GM12892 (cell line): ENCODE measurements at regions not wholly inside any gene's neighbourhood (a gene's known extent, or its start where the extent isn't known, plus 50 kb on each side); places are given as distances from the start of the nearest gene placed in this dataset.

Experiments
- DNase-seq: peaks from one replicate; pipeline ENCODE4 v3.0.0; 2011; ENCODE audit not compliant: insufficient read length
- FAIRE-seq: peaks from 2 replicates; lab custom pipeline; 2011; peaks lifted over from hg19 to GRCh38; lab: Jason Lieb, UNC
- POLR2A ChIP-seq: IDR thresholded peaks from 2 replicates; pipeline ENCODE4 v1.6.1; 2011; ENCODE audit warnings: low read depth, low read length, control low read depth
- POLR2AphosphoS5 ChIP-seq: IDR thresholded peaks from 2 replicates; pipeline ENCODE4 v1.6.1; 2011; ENCODE audit warnings: low read depth, low read length, control low read depth
- TAF1 ChIP-seq: IDR thresholded peaks from 2 replicates; pipeline ENCODE4 v1.6.1; 2011; ENCODE audit warnings: low read depth, mild to moderate bottlenecking, control low read depth, low read length, borderline replicate concordance

DNA sequence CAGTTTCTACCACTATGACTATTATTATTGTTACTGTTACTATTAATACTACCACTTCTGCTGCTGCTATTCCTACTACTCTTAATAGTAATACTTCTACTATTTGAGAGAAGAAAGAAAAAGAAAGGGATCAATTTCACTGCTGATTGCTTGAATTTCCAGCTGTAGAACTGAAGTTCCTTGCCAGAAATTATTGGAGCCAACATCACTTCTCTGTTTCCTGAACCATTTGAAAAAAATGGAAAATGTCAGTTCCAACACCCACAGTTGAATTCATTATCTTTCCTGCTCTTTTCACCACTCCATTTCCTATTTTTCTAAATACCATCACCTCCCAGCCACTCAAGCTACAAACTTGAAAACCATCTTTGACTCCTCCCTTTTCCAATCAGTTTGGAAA lies 54.1 kb upstream of the PIK3C2G start:
- DNase-seq (no peak), FAIRE-seq (no peak)
- TF ChIP-seq TAF1: no peak

GRCh38 chr12:18206198-18206597 lies 55.1 kb upstream of the PIK3C2G start:
- TF ChIP-seq POLR2A (no peak), TAF1 (no peak), POLR2AphosphoS5 (no peak)
- no peak for FAIRE-seq
- DNase-seq: no peak

DNA sequence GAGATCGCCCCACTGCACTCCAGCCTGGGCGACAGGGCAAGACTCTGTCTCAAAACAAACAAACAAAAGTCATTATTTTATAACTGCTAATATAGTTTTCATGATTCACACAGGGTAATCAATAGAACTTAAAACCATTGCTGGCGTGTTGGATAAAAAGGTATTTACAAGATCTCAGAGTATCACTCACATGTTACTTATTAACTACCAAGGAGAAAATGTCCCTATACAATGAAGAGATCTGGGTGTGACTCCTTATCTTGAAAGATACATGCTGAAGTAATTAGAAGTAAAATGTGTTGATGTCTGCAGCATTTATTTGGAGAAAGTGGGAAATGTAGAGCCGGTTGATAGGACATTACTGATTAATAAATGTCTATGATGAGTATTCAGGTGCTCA lies 57.3 kb upstream of the PIK3C2G start:
- no peak for TF ChIP-seq TAF1
- TF ChIP-seq POLR2AphosphoS5: no peak
- no peak for TF ChIP-seq POLR2A
- FAIRE-seq (no peak), DNase-seq (no peak)

- no peak for TF ChIP-seq TAF1
- no peak for TF ChIP-seq POLR2A
- no peak for TF ChIP-seq POLR2AphosphoS5
- DNase-seq (no peak), FAIRE-seq (no peak)
These were observed 69.2 kb upstream of the PIK3C2G start for GRCh38 chr12:18192119-18192518.

GRCh38 chr12:18183141-18183540 lies 78.2 kb upstream of the PIK3C2G start:
- TF ChIP-seq TAF1 (no peak), POLR2AphosphoS5 (no peak), POLR2A (no peak)
- no peak for DNase-seq
- no peak for FAIRE-seq

- DNase-seq (no peak), FAIRE-seq (no peak)
- TF ChIP-seq POLR2AphosphoS5 (no peak), POLR2A (no peak), TAF1 (no peak)
These were observed 81.6 kb upstream of the RERGL start for GRCh38 chr12:18171571-18171970.

GRCh38 chr12:18168016-18168415 lies 78.0 kb upstream of the RERGL start:
- TF ChIP-seq POLR2A: no peak
- no peak for TF ChIP-seq POLR2AphosphoS5
- TF ChIP-seq TAF1: no peak
- DNase-seq (no peak), FAIRE-seq (no peak)

DNA sequence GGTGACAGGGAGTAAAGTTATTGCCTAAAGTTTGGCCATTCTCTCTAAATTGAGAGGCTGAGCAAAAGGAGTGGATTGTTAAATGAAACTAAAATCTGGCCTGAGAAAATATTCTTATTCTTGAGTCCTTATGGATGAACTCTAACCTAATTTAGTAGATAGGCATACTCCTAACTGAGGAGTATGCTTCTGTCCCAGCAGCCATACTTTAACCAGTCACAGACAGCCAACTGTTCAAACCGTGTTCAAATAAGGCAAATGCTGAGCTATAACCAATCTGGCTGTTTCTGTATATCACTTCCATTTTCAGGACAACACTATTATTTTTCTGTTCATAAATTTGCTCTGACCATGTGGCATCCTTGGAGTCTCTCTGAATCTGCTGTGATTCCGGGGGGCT lies 75.9 kb upstream of the RERGL start:
- TF ChIP-seq POLR2AphosphoS5 (no peak), POLR2A (no peak), TAF1 (no peak)
- DNase-seq (no peak), FAIRE-seq (no peak)

- FAIRE-seq: peak; percentile 78
- DNase-seq: no peak
- TF ChIP-seq TAF1 (no peak), POLR2A (no peak), POLR2AphosphoS5 (no peak)
These were observed 75.5 kb upstream of the RERGL start for GRCh38 chr12:18165422-18165871.

DNA sequence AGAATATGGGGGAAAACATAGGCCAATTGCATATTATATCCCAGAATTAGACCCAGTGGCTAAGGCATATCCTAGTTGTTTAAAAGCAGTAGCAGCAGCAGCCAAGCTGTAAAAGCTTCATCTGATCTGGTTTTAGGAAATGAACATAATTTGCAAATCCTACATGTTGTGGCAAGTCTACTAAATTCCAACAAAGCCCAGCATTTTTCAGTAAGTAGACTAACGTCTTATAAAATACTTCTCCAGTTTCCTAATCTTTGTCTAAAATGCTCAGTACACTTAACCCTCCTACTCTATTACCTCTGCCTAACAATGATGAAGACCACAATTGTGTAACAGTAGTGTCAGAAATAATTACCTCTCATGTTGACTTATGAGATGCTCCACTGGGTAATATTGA lies 70.9 kb upstream of the RERGL start:
- DNase-seq: no peak
- TF ChIP-seq POLR2AphosphoS5: no peak
- no peak for TF ChIP-seq TAF1
- TF ChIP-seq POLR2A: no peak
- FAIRE-seq: no peak

- no peak for DNase-seq
- FAIRE-seq: no peak
- TF ChIP-seq POLR2A (no peak), TAF1 (no peak), POLR2AphosphoS5 (no peak)
These were observed 69.0 kb upstream of the RERGL start for GRCh38 chr12:18158774-18159557.

GRCh38 chr12:18153826-18154225 lies 63.8 kb upstream of the RERGL start:
- TF ChIP-seq POLR2AphosphoS5 (no peak), TAF1 (no peak), POLR2A (no peak)
- no peak for DNase-seq
- no peak for FAIRE-seq

GRCh38 chr12:18151036-18151435 lies 61.0 kb upstream of the RERGL start:
- TF ChIP-seq TAF1 (no peak), POLR2A (no peak), POLR2AphosphoS5 (no peak)
- FAIRE-seq (no peak), DNase-seq (no peak)
